Transverse colon (tissue), 4 donors: ENCODE measurements at regions not wholly inside any gene's neighbourhood (a gene's known extent, or its start where the extent isn't known, plus 50 kb on each side); places are given as distances from the start of the nearest gene placed in this dataset.

ENCODE experiments used
- DNase-seq: peaks from one replicate; pipeline ENCODE4 v3.0.0-alpha.2; 2019
- H3K27ac ChIP-seq, 4 donors: fragments of 200-600 bp; sonication (generic); 2 replicates each; pipeline ENCODE4 v1.5.1; 2016 to 2018; ENCODE audit warnings: inconsistent platforms in 4 of 4
- H3K27me3 ChIP-seq: fragments of 200-600 bp; sonication (generic); 2 replicates; pipeline ENCODE4 v1.5.1; 2017; ENCODE audit warnings: inconsistent platforms
- H3K36me3 ChIP-seq, 4 donors: fragments of 200-600 bp; sonication (generic); 2 replicates each; pipeline ENCODE4 v1.5.1; 2017 to 2019; ENCODE audit warnings: inconsistent platforms in 4 of 4
- H3K4me1 ChIP-seq, 4 donors: fragments of 200-600 bp; sonication (generic); 2 replicates each; pipeline ENCODE4 v1.5.1; 2017 to 2020; ENCODE audit warnings: inconsistent platforms in 4 of 4
- H3K4me3 ChIP-seq, 4 donors: fragments of 200-600 bp; sonication (generic); 1 replicate in 1 of 4; 2 replicates in 3 of 4; pipeline versions ENCODE4 v1.5.1 to v1.6.1; 2017 to 2019; ENCODE audit warnings: inconsistent platforms in 4 of 4
- H3K9me3 ChIP-seq, 2 donors: fragments of 200-600 bp; sonication (generic); 2 replicates each; pipeline ENCODE4 v1.5.1; 2017 to 2019; ENCODE audit warnings: inconsistent platforms in 2 of 2
- EP300 ChIP-seq: sonication (generic); formaldehyde crosslinking; IDR thresholded peaks from one replicate; pipeline ENCODE4 v1.6.1; 2017; ENCODE audit warnings: antibody characterized with exemption, low read depth
- POLR2A ChIP-seq: fragments of 450-650 bp; IDR thresholded peaks from one replicate; pipeline ENCODE4 v1.6.1; 2016; ENCODE audit warnings: antibody characterized with exemption, mild to moderate bottlenecking, moderate library complexity
- POLR2AphosphoS5 ChIP-seq, 3 donors: sonication (generic); formaldehyde crosslinking; IDR thresholded peaks; one replicate each; pipeline ENCODE4 v1.6.1; 2016; ENCODE audit warnings: antibody characterized with exemption in 3 of 3
- WGBS, 2 donors: methylation state at CpG; one replicate each; pipeline ENCODE4 v1.1.5; 2018; ENCODE audit warnings: low coverage in 1 of 2; 5-methylcytosine and 5-hydroxymethylcytosine counted together
- in situ Hi-C, 4 donors: fragments of 200-750 bp; cut with MboI; loops; one replicate each; pipeline versions ENCODE4 v1.15.0 to v1.15.1; 2017; ENCODE audit warnings: low sequenced_read_pairs in 3 of 4, low pct_ligation_motif_present in 1 of 4, low pct_unique_long_range_greater_than_20kb in 1 of 4
- intact Hi-C: fragments of 100-400 bp; cut with DNase I; formaldehyde crosslinking; loops from one replicate; pipeline ENCODE4 v1.15.1; 2023; ENCODE audit warnings: low total_unique reads
- TF ChIP-seq, protein P1 (sequence below), 5 experiments: fragments of 200-600 bp in 3 of 5; fragments of 450-650 bp in 2 of 5; sonication (generic) in 3 of 5; IDR thresholded peaks; 1 replicate in 2 of 5; 2 replicates in 3 of 5; pipeline ENCODE4 v1.5.1; 2016 to 2017; ENCODE audit warnings: antibody characterized with exemption in 5 of 5, inconsistent platforms in 3 of 5, mild to moderate bottlenecking in 2 of 5, moderate library complexity in 1 of 5

DNA sequence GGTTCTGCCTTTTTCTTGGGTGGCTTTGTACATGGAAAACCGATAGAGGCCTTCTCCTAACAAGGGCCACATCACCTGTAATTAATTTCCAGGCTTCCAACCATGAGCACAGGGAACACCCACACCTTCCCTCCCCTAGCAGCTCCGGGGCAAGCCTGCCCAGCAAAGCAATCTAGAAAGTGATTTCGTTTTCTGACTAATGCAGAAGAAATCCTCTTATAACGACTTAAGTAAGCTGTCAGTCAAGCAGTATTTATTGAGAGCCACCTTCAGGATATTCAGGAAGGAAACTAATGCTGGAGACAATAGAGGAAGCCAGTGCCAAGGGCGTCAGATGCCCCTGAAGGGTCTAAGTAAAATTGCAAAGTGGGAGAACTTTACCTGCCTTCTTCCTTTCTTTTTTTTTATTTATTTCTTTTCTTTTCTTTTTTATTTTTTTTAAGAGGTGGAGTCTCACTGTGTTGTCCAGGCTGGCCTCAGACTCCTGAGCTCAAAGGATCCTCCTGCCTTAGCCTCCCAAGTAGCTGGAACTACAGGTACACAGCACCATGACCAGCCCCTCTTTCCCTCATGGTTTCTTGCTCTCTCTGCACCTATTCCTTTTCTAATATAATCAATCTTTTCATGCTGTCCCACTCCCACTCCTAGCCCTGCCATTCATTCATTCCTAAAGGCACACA, 67.5 kb upstream of the MBOAT1 start:
- in situ Hi-C loops = no loop called here
- no peaks in the 10 kb centered on the region for H3K36me3 ChIP-seq
- no peak for DNase-seq
- WGBS, 2 donors = 45 to 52% methylated on average over 4 to 5 of the region's 5 CpGs
- H3K4me1 ChIP-seq = no peaks in the 10 kb centered on the region
- no peak overlapping the region for H3K4me3 ChIP-seq
- no peaks in the 10 kb centered on the region for H3K9me3 ChIP-seq
- TF ChIP-seq EP300 (no peak), POLR2A (no peak), POLR2AphosphoS5 (IDR thresholded peaks at IDR 0.05) (no peak)
- TF ChIP-seq, protein P1, sequence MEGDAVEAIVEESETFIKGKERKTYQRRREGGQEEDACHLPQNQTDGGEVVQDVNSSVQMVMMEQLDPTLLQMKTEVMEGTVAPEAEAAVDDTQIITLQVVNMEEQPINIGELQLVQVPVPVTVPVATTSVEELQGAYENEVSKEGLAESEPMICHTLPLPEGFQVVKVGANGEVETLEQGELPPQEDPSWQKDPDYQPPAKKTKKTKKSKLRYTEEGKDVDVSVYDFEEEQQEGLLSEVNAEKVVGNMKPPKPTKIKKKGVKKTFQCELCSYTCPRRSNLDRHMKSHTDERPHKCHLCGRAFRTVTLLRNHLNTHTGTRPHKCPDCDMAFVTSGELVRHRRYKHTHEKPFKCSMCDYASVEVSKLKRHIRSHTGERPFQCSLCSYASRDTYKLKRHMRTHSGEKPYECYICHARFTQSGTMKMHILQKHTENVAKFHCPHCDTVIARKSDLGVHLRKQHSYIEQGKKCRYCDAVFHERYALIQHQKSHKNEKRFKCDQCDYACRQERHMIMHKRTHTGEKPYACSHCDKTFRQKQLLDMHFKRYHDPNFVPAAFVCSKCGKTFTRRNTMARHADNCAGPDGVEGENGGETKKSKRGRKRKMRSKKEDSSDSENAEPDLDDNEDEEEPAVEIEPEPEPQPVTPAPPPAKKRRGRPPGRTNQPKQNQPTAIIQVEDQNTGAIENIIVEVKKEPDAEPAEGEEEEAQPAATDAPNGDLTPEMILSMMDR (IDR thresholded peaks at IDR 0.05) = no peak
- no peaks in the 10 kb centered on the region for H3K27me3 ChIP-seq
- intact Hi-C loops = no loop called here
- no peak overlapping the region for H3K27ac ChIP-seq

DNA sequence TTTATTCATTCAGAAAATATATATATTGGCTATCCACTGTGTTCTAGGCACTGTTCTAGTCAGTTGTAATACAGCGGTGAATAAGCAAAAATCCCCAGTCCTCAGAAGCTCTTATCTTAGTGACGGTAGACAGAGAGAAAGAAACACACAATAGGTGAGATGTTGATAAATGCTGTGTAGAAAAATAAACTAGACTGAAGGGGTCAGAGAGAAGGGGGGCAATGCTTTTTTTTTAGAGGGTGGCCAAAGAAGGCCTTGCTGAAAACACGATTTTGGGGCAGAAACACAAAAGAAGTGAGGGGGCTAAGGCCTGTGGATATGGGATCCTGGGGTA, 68.0 kb upstream of the MBOAT1 start:
- WGBS, 2 donors = 72 to 77% methylated on average over 3 of the region's 3 CpGs
- TF ChIP-seq EP300 = no peak
- no peak for TF ChIP-seq POLR2AphosphoS5 (IDR thresholded peaks at IDR 0.05)
- TF ChIP-seq, protein P1 (IDR thresholded peaks at IDR 0.05) = no peak
- no peak for TF ChIP-seq POLR2A
- no peaks in the 10 kb centered on the region for H3K36me3 ChIP-seq
- H3K4me3 ChIP-seq = no peak overlapping the region
- no peaks in the 10 kb centered on the region for H3K9me3 ChIP-seq
- H3K4me1 ChIP-seq = no peaks in the 10 kb centered on the region
- intact Hi-C loops (no loop called here), in situ Hi-C loops (no loop called here)
- no peak for DNase-seq
- H3K27me3 ChIP-seq = no peaks in the 10 kb centered on the region
- H3K27ac ChIP-seq = no peak overlapping the region

DNA sequence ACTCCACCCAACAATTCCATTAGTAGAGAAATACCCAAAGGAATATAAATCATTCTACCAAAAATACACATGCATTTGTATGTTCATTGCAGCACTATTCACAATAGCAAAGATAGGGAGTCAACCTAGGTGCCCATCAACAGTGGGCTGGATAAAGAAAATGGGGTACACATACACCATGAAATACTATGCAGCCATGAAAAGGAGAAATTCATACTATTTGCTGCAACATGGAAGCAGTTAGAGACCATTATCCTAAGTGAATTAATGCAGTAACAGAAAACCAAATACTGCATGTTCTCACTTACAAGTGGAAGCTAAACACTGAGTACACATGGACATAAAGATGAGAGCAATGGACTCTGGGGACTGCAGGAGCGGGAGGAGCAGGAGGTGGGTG, 72.4 kb upstream of the MBOAT1 start:
- no peaks in the 10 kb centered on the region for H3K4me1 ChIP-seq
- DNase-seq = no peak
- H3K27me3 ChIP-seq = no peaks in the 10 kb centered on the region
- no peak overlapping the region for H3K27ac ChIP-seq
- H3K36me3 ChIP-seq = no peaks in the 10 kb centered on the region
- no peak overlapping the region for H3K4me3 ChIP-seq
- TF ChIP-seq POLR2A = no peak
- TF ChIP-seq, protein P1 (IDR thresholded peaks at IDR 0.05) = no peak
- TF ChIP-seq EP300 = no peak
- no peak for TF ChIP-seq POLR2AphosphoS5 (IDR thresholded peaks at IDR 0.05)
- no peaks in the 10 kb centered on the region for H3K9me3 ChIP-seq
- 80 to 91% methylated on average over 1 of the region's 1 CpG for WGBS, 2 donors
- in situ Hi-C loops = loop anchor here in 1 of 4 donors (5.0 kb wide), 1 partner anchor 243 kb away; no protein-coding TSS in a partner anchor
- intact Hi-C loops = no loop called here

DNA sequence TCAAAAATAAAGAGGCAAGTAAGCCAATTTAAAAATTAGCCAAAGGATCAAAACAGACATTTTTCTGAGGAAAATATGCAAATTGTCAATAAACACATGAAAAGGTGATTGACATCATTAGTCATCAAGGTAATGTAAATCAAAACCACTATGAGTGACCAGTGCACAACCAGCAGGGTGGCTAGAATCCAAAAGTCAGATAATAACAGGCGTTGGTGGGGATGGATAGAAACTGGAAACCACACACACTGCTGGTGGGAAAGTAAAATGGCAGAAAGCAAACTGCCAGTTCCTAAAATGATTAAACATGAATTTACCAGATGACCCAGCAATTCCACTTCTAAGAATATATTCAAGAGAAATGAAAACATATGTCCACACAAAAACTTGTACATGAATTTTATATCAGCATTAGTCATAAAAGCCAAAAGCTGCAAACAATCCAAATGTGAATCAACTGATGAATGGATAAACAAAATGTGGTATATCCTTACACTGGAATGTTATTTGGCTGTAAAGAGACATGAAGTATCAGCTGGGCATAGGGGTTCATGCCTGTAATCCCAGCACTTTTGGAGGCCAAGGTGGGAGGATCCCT, 74.8 kb upstream of the MBOAT1 start:
- 74 to 88% methylated on average over 1 of the region's 1 CpG for WGBS, 2 donors
- in situ Hi-C loops (loop anchor here in 1 of 4 donors (5.0 kb wide), 1 partner anchor 240 kb away; no protein-coding TSS in a partner anchor), intact Hi-C loops (no loop called here)
- Histone ChIP-seq H3K27me3 (no peaks in the 10 kb centered on the region), H3K4me3 (no peak overlapping the region), H3K9me3 (no peaks in the 10 kb centered on the region), H3K27ac (no peak overlapping the region), H3K36me3 (no peaks in the 10 kb centered on the region), H3K4me1 (peaks cover 0 to 7% (median 1%) of the 10 kb centered on the region in 4 donors)
- TF ChIP-seq, protein P1 (IDR thresholded peaks at IDR 0.05) = no peak
- TF ChIP-seq POLR2AphosphoS5 (IDR thresholded peaks at IDR 0.05) (no peak), POLR2A (no peak), EP300 (no peak)
- no peak for DNase-seq
